ENCODE measurements at regions not wholly inside any gene's neighbourhood (a gene's known extent, or its start where the extent isn't known, plus 50 kb on each side); places are given as distances from the start of the nearest gene placed in this dataset.
"Not testable (repeated sequence)": the region's sequence is repeated elsewhere in the genome, so short reads cannot be mapped to it uniquely, and the experiment has no call there.

DNA sequence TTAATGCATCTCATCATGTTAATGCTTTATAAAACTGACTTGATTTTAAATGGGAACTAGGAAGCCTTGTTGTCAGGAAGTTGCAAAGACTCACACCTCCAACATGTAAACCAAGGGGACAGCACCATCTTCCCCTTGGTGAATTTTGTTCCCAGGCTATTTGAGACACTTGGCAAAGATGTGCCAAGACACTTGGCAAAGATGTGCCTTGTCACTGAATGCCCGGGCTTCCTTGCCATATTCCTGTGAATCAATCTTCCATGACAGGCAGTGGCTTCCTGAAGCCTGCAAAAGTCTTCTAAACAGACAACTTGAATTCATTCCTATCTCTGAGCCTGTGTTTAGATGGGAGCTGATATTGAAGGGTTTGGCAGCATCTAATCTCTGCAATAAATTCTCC lies 465.4 kb upstream of the C16orf82 start:
- TF ChIP-seq, protein P1, sequence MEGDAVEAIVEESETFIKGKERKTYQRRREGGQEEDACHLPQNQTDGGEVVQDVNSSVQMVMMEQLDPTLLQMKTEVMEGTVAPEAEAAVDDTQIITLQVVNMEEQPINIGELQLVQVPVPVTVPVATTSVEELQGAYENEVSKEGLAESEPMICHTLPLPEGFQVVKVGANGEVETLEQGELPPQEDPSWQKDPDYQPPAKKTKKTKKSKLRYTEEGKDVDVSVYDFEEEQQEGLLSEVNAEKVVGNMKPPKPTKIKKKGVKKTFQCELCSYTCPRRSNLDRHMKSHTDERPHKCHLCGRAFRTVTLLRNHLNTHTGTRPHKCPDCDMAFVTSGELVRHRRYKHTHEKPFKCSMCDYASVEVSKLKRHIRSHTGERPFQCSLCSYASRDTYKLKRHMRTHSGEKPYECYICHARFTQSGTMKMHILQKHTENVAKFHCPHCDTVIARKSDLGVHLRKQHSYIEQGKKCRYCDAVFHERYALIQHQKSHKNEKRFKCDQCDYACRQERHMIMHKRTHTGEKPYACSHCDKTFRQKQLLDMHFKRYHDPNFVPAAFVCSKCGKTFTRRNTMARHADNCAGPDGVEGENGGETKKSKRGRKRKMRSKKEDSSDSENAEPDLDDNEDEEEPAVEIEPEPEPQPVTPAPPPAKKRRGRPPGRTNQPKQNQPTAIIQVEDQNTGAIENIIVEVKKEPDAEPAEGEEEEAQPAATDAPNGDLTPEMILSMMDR (IDR thresholded peaks at IDR 0.05; ENCODE audit: low read length, missing control alignments) = no peak
- DNase-seq (ENCODE audit: low read depth) = no peak
- no peak overlapping the region for H3K4me3 ChIP-seq (replicated peaks; ENCODE audit: low read depth, low read length)

DNA sequence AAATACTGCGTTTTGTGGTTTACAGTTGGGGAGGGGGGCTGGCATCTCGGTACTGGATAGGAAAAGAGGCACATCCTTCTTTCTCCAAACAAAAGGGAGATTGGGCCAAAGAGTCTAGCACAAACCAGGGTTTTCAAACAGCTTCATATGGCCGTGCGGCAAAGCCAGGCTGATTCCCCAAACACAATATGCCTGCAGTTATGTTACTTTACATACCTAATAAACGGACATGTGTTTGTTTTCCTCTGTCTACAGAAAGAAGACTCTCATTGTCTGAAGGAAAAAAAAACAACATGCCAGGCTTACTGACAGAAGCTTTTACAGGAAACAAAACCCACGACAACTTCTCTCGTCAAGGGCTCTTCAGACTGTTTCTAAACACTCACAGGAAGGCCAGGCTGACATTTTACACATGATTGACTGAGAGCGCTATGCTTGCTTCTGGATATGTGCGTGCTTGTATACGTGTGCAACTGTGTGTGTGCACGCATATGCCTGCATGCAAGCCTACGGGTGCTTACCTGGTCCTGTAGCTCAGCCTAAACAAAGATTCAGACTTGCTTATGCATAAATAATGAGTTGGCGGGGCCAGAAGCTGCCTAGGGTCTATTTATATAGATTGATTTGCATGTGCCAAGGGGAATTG lies 461.0 kb upstream of the C16orf82 start:
- no peak for DNase-seq (ENCODE audit: low read depth)
- TF ChIP-seq, protein P1 (IDR thresholded peaks at IDR 0.05; ENCODE audit: low read length, missing control alignments) = no peak
- no peak overlapping the region for H3K4me3 ChIP-seq (replicated peaks; ENCODE audit: low read depth, low read length)

DNA sequence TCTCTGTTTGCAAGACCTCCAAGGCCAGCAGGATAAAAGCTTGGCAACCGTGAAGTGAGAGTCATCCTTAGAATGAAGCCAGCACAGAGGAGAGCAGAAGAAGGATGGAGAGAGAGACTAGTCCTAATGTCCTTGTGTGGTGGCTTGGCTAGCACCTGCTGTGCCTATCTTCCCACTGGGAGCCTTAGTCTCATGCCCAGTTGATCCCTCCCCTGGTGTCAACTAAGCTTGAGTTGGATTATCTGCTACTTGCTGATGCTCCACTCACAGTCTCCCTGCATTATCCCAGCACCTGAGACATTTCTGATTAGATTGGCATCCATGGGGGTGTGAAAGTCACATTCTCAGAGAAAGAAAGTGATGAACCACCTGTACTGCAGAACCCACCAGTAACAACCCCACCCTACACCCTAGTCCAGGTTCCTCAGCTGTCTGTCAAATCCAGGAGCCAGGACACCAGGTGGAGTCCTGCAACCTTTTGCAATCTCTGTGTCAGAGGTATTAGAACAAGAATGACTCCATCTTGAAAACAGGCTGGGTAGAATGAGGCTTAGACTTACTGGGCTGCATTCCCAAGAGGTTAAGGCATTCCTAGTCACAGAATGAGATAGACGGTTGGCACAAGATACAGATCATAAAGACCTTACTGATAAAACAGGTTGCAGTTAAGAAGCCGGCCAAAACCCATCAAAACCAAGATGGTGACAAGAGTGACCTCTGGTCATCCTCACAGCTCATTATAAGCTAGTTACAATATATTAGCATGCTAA lies 460.2 kb upstream of the C16orf82 start:
- H3K4me3 ChIP-seq (replicated peaks; ENCODE audit: low read depth, low read length) = no peak overlapping the region
- TF ChIP-seq, protein P1 (IDR thresholded peaks at IDR 0.05; ENCODE audit: low read length, missing control alignments) = no peak
- DNase-seq (ENCODE audit: low read depth) = no peak

DNA sequence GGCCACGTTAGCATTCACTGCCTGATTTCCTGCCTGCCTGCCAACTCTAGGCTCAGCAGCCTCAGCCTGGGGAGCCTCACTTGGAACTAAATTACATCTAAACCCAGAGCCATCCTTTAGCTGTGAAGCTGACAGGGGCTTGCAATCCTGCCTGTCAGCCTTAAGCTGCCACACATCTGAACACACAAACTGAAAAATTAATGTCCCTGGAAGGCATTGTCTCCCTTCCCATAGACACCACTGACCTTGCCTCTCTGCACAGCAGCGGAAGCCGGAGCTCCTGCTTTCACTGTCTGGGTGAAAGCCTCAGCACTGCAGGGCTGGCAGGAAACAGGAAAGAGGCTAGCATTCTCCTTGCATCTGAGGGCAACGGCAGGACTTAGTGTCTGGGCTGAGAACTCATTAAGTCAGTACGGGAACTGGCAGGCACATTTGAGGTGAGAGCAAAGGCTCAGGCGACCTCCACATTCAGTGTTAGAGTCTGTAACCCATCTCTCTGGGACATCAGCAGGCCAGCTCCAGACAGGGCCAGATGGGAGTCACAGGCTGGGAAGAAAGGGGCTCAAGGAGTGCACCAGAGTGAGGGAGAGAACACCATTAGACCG lies 452.4 kb upstream of the C16orf82 start:
- TF ChIP-seq, protein P1 (IDR thresholded peaks at IDR 0.05; ENCODE audit: low read length, missing control alignments) = no peak
- no peak overlapping the region for H3K4me3 ChIP-seq (replicated peaks; ENCODE audit: low read depth, low read length)
- DNase-seq (ENCODE audit: low read depth) = no peak

DNA sequence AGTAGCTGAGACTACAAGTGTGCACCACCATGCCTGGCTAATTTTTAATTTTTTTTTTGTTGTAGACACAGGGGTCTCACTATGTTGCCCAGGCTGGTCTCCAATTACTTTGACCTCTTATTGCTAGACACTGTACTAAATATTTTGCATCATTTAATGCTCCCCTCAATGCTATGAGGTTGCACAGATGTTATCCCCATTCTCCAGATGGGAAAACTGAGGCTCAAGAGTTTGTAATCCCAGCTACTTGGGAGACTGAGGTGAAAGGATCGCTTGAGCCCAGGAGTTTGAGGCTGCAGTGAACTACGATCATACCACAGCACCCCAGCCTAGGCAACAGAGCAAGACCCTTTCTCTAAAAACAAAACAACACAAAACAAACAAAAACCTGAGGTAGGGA lies 443.3 kb upstream of the C16orf82 start:
- H3K4me3 ChIP-seq (replicated peaks; ENCODE audit: low read depth, low read length) = no peak overlapping the region
- TF ChIP-seq, protein P1 (IDR thresholded peaks at IDR 0.05; ENCODE audit: low read length, missing control alignments) = no peak
- DNase-seq (ENCODE audit: low read depth) = no peak

DNA sequence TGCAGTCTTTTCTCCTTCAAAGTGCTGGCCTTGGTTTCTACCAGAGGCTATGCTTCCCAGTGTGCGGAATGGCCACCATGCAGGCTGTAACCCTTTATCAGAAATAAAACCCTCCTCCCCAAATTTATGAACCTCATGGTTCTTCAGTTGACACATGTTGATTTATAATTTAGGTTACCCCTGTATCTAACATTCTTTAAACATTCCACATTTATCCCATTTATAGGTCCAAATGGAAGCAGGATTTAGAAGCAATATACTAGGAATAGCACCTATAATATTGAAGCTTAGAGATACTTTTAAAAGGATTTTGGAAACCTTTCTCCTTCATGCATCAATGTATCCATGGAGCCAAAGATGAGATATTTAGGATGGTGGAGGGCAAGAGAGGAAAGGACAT lies 438.8 kb upstream of the C16orf82 start:
- no peak for DNase-seq (ENCODE audit: low read depth)
- TF ChIP-seq, protein P1 (IDR thresholded peaks at IDR 0.05; ENCODE audit: low read length, missing control alignments) = no peak
- no peak overlapping the region for H3K4me3 ChIP-seq (replicated peaks; ENCODE audit: low read depth, low read length)

DNA sequence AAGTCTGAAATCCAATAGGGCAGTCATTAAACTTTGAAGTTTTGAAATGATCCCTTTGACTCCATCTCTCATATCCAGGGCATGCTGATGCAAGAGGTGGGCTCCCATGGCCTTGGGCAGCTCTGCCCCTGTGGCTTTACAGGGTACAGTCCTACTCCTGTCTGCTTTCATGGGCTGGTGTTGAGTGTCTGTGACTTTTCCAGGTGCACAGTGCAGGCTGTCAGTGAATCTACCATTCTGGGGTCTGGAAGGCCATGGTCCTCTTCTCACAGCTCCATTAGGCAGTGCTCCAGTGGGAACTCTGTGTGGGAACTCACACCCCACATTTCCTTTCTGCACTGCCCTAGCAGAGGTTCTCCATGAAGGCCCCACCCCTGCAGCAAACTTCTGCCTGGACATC lies 435.4 kb upstream of the C16orf82 start:
- H3K4me3 ChIP-seq (replicated peaks; ENCODE audit: low read depth, low read length); DNase-seq (ENCODE audit: low read depth): not testable (repeated sequence)
